ENCODE measurements at regions not wholly inside any gene's neighbourhood (a gene's known extent, or its start where the extent isn't known, plus 50 kb on each side); places are given as distances from the start of the nearest gene placed in this dataset.
A peak's percentile ranks its signal among the peaks of the same experiment; 100 is the strongest.
"Not testable (repeated sequence)": the region's sequence is repeated elsewhere in the genome, so short reads cannot be mapped to it uniquely, and the experiment has no call there.

DNA sequence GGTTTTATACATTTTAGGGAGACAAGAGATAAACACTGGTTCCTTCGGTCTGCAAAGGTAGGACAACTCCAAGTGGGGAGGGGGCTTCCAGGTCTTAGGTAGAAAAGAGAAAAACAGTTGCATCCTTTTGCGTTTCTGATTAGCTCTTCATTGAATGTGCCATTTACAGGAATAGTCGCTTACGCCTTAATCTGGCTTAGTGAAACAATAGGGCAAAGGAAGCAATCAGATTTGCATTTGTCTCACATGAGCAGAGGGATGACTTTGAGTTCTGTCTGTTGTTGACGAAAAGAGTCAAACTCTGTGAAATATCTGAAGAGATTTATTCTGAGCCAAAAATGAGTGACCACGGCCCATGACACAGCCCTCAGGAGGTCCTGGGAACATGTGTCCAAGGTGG lies 166.0 kb upstream of the ATP10A start:
- H4K5ac ChIP-seq (ENCODE audit: low read length): no peak overlapping the region
- no peaks in the 10 kb centered on the region for H3K36me3 ChIP-seq (ENCODE audit: control insufficient read depth, insufficient read depth, low read length)
- no peak overlapping the region for H3K4me2 ChIP-seq (ENCODE audit: low read length)
- H3K79me2 ChIP-seq (ENCODE audit: control insufficient read depth, insufficient read depth, low read length): no peaks in the 10 kb centered on the region
- no peak for DNase-seq
- no peak overlapping the region for H2BK5ac ChIP-seq (ENCODE audit: low read length)
- no peak overlapping the region for H2AK5ac ChIP-seq (ENCODE audit: low read length)
- no peak overlapping the region for H3K56ac ChIP-seq (ENCODE audit: low read length)
- H3K4me1 ChIP-seq (ENCODE audit: control insufficient read depth, low read depth, low read length): peaks cover 3% of the 10 kb centered on the region
- no peak overlapping the region for H3K4ac ChIP-seq (ENCODE audit: low read depth, low read length)
- no peak overlapping the region for H3K27ac ChIP-seq (ENCODE audit: low read depth, low read length)
- H3K23ac ChIP-seq (ENCODE audit: low read length): no peak overlapping the region
- WGBS (ENCODE audit: extremely low coverage, insufficient coverage, low lambda C conversion rate): no CpG with 5 or more reads among the region's 6 CpGs
- no peak overlapping the region for H2BK120ac ChIP-seq (ENCODE audit: low read depth, low read length)
- no peak overlapping the region for H4K8ac ChIP-seq (ENCODE audit: low read depth, low read length)
- H3K18ac ChIP-seq (ENCODE audit: low read length): no peak overlapping the region
- H3K9ac ChIP-seq (ENCODE audit: low read length): no peak overlapping the region
- no peak overlapping the region for H3K4me3 ChIP-seq (ENCODE audit: low read length)
- no peaks in the 10 kb centered on the region for H3K27me3 ChIP-seq (ENCODE audit: insufficient read depth, low read length, poor library complexity)
- no peak overlapping the region for H2BK15ac ChIP-seq (replicated peaks; ENCODE audit: low read depth)
- H3K79me1 ChIP-seq (ENCODE audit: low read length): no peaks in the 10 kb centered on the region

- peak; percentile 78 for DNase-seq
- Histone ChIP-seq H4K8ac (ENCODE audit: low read depth, low read length) (no peak overlapping the region), H2AK5ac (ENCODE audit: low read length) (no peak overlapping the region), H2BK5ac (ENCODE audit: low read length) (peak overlapping the region; percentile 41), H3K27ac (ENCODE audit: low read depth, low read length) (no peak overlapping the region), H3K9ac (ENCODE audit: low read length) (no peak overlapping the region), H3K79me2 (ENCODE audit: control insufficient read depth, insufficient read depth, low read length) (no peaks in the 10 kb centered on the region), H3K4me3 (ENCODE audit: low read length) (no peak overlapping the region), H3K56ac (ENCODE audit: low read length) (peak overlapping the region; percentile 62), H3K27me3 (ENCODE audit: insufficient read depth, low read length, poor library complexity) (no peaks in the 10 kb centered on the region), H3K4ac (ENCODE audit: low read depth, low read length) (no peak overlapping the region), H4K5ac (ENCODE audit: low read length) (no peak overlapping the region), H2BK15ac (replicated peaks; ENCODE audit: low read depth) (no peak overlapping the region), H2BK120ac (ENCODE audit: low read depth, low read length) (no peak overlapping the region), H3K36me3 (ENCODE audit: control insufficient read depth, insufficient read depth, low read length) (no peaks in the 10 kb centered on the region), H3K4me1 (ENCODE audit: control insufficient read depth, low read depth, low read length) (peaks cover 1% of the 10 kb centered on the region), H3K18ac (ENCODE audit: low read length) (no peak overlapping the region), H3K4me2 (ENCODE audit: low read length) (no peak overlapping the region), H3K79me1 (ENCODE audit: low read length) (no peaks in the 10 kb centered on the region), H3K23ac (ENCODE audit: low read length) (no peak overlapping the region)
- no CpG with 5 or more reads among the region's 13 CpGs for WGBS (ENCODE audit: extremely low coverage, insufficient coverage, low lambda C conversion rate)
Observed at GRCh38 chr15:26028086-26028740, 165.1 kb upstream of the ATP10A start.

GRCh38 chr15:26026671-26027070 lies 163.5 kb upstream of the ATP10A start:
- H2BK120ac ChIP-seq (ENCODE audit: low read depth, low read length): peak overlapping the region; percentile 7
- not testable (repeated sequence) for H3K79me2 ChIP-seq (ENCODE audit: control insufficient read depth, insufficient read depth, low read length); H2BK5ac ChIP-seq (ENCODE audit: low read length); H2BK15ac ChIP-seq (replicated peaks; ENCODE audit: low read depth); H3K9ac ChIP-seq (ENCODE audit: low read length); H3K4me2 ChIP-seq (ENCODE audit: low read length); H3K4me1 ChIP-seq (ENCODE audit: control insufficient read depth, low read depth, low read length); H3K18ac ChIP-seq (ENCODE audit: low read length); H4K8ac ChIP-seq (ENCODE audit: low read depth, low read length); H3K27me3 ChIP-seq (ENCODE audit: insufficient read depth, low read length, poor library complexity); H3K36me3 ChIP-seq (ENCODE audit: control insufficient read depth, insufficient read depth, low read length); H3K27ac ChIP-seq (ENCODE audit: low read depth, low read length); H2AK5ac ChIP-seq (ENCODE audit: low read length); H3K79me1 ChIP-seq (ENCODE audit: low read length); H3K4me3 ChIP-seq (ENCODE audit: low read length); H3K23ac ChIP-seq (ENCODE audit: low read length); H4K5ac ChIP-seq (ENCODE audit: low read length)
- H3K4ac ChIP-seq (ENCODE audit: low read depth, low read length): peak overlapping the region; percentile 86
- DNase-seq: peak; percentile 43
- H3K56ac ChIP-seq (ENCODE audit: low read length): peak overlapping the region; percentile 15
- WGBS (ENCODE audit: extremely low coverage, insufficient coverage, low lambda C conversion rate): no CpG with 5 or more reads among the region's 3 CpGs

- H3K36me3 ChIP-seq (ENCODE audit: control insufficient read depth, insufficient read depth, low read length): no peaks in the 10 kb centered on the region
- H3K79me1 ChIP-seq (ENCODE audit: low read length): no peaks in the 10 kb centered on the region
- no CpG with 5 or more reads among the region's 4 CpGs for WGBS (ENCODE audit: extremely low coverage, insufficient coverage, low lambda C conversion rate)
- no peak overlapping the region for H3K9ac ChIP-seq (ENCODE audit: low read length)
- H3K79me2 ChIP-seq (ENCODE audit: control insufficient read depth, insufficient read depth, low read length): no peaks in the 10 kb centered on the region
- H3K18ac ChIP-seq (ENCODE audit: low read length): no peak overlapping the region
- no peak overlapping the region for H2BK15ac ChIP-seq (replicated peaks; ENCODE audit: low read depth)
- no peak overlapping the region for H2BK5ac ChIP-seq (ENCODE audit: low read length)
- H3K27me3 ChIP-seq (ENCODE audit: insufficient read depth, low read length, poor library complexity): no peaks in the 10 kb centered on the region
- peaks cover 1% of the 10 kb centered on the region for H3K4me1 ChIP-seq (ENCODE audit: control insufficient read depth, low read depth, low read length)
- H2BK120ac ChIP-seq (ENCODE audit: low read depth, low read length): no peak overlapping the region
- no peak overlapping the region for H2AK5ac ChIP-seq (ENCODE audit: low read length)
- no peak overlapping the region for H3K4me3 ChIP-seq (ENCODE audit: low read length)
- no peak overlapping the region for H3K27ac ChIP-seq (ENCODE audit: low read depth, low read length)
- H3K56ac ChIP-seq (ENCODE audit: low read length): no peak overlapping the region
- no peak overlapping the region for H3K4me2 ChIP-seq (ENCODE audit: low read length)
- H4K5ac ChIP-seq (ENCODE audit: low read length): no peak overlapping the region
- no peak overlapping the region for H3K23ac ChIP-seq (ENCODE audit: low read length)
- no peak for DNase-seq
- H4K8ac ChIP-seq (ENCODE audit: low read depth, low read length): no peak overlapping the region
- H3K4ac ChIP-seq (ENCODE audit: low read depth, low read length): no peak overlapping the region
Observed at GRCh38 chr15:26024241-26024640, 161.1 kb upstream of the ATP10A start.

- Histone ChIP-seq H3K27me3 (ENCODE audit: insufficient read depth, low read length, poor library complexity) (no peaks in the 10 kb centered on the region), H3K4me2 (ENCODE audit: low read length) (no peak overlapping the region), H3K18ac (ENCODE audit: low read length) (no peak overlapping the region), H2AK5ac (ENCODE audit: low read length) (no peak overlapping the region), H4K5ac (ENCODE audit: low read length) (no peak overlapping the region), H3K27ac (ENCODE audit: low read depth, low read length) (no peak overlapping the region), H2BK15ac (replicated peaks; ENCODE audit: low read depth) (no peak overlapping the region), H3K79me2 (ENCODE audit: control insufficient read depth, insufficient read depth, low read length) (no peaks in the 10 kb centered on the region), H3K9ac (ENCODE audit: low read length) (no peak overlapping the region), H4K8ac (ENCODE audit: low read depth, low read length) (no peak overlapping the region), H2BK5ac (ENCODE audit: low read length) (no peak overlapping the region), H3K4me1 (ENCODE audit: control insufficient read depth, low read depth, low read length) (peaks cover 1% of the 10 kb centered on the region), H2BK120ac (ENCODE audit: low read depth, low read length) (no peak overlapping the region), H3K79me1 (ENCODE audit: low read length) (no peaks in the 10 kb centered on the region), H3K23ac (ENCODE audit: low read length) (no peak overlapping the region), H3K4me3 (ENCODE audit: low read length) (no peak overlapping the region), H3K4ac (ENCODE audit: low read depth, low read length) (no peak overlapping the region), H3K36me3 (ENCODE audit: control insufficient read depth, insufficient read depth, low read length) (no peaks in the 10 kb centered on the region), H3K56ac (ENCODE audit: low read length) (no peak overlapping the region)
- WGBS (ENCODE audit: extremely low coverage, insufficient coverage, low lambda C conversion rate): no CpG with 5 or more reads among the region's 5 CpGs
- DNase-seq: no peak
Observed at GRCh38 chr15:26023691-26024090, 160.6 kb upstream of the ATP10A start.

DNA sequence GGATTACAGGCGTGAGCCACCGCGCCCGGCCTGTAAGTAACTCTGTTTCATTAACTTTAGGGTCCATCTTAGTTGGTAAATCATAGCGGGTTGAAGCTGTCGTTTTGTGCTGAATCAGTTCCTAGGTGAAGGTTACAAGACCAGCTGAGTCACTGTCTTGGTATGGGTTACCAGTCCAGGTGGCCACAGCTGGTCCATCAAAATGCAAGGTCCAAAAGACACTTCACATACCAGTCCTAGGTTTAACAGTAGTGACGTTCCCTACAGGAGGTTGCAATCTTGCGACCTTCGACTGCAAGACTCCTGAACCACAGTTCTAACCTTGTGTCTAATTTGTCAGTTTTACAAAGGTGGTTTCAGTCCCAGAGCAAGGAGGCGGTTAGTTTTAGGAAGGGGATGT lies 160.1 kb upstream of the ATP10A start:
- H3K27me3 ChIP-seq (ENCODE audit: insufficient read depth, low read length, poor library complexity): no peaks in the 10 kb centered on the region
- no peak overlapping the region for H2BK120ac ChIP-seq (ENCODE audit: low read depth, low read length)
- peaks cover 1% of the 10 kb centered on the region for H3K4me1 ChIP-seq (ENCODE audit: control insufficient read depth, low read depth, low read length)
- no peak overlapping the region for H3K9ac ChIP-seq (ENCODE audit: low read length)
- H2BK15ac ChIP-seq (replicated peaks; ENCODE audit: low read depth): no peak overlapping the region
- no peak overlapping the region for H4K8ac ChIP-seq (ENCODE audit: low read depth, low read length)
- no CpG with 5 or more reads among the region's 10 CpGs for WGBS (ENCODE audit: extremely low coverage, insufficient coverage, low lambda C conversion rate)
- no peak overlapping the region for H3K4me3 ChIP-seq (ENCODE audit: low read length)
- no peak overlapping the region for H3K27ac ChIP-seq (ENCODE audit: low read depth, low read length)
- H3K79me1 ChIP-seq (ENCODE audit: low read length): no peaks in the 10 kb centered on the region
- no peak overlapping the region for H2AK5ac ChIP-seq (ENCODE audit: low read length)
- DNase-seq: peak; percentile 54
- H3K36me3 ChIP-seq (ENCODE audit: control insufficient read depth, insufficient read depth, low read length): no peaks in the 10 kb centered on the region
- H3K4me2 ChIP-seq (ENCODE audit: low read length): no peak overlapping the region
- no peak overlapping the region for H2BK5ac ChIP-seq (ENCODE audit: low read length)
- H3K56ac ChIP-seq (ENCODE audit: low read length): no peak overlapping the region
- H4K5ac ChIP-seq (ENCODE audit: low read length): no peak overlapping the region
- no peaks in the 10 kb centered on the region for H3K79me2 ChIP-seq (ENCODE audit: control insufficient read depth, insufficient read depth, low read length)
- H3K4ac ChIP-seq (ENCODE audit: low read depth, low read length): no peak overlapping the region
- no peak overlapping the region for H3K18ac ChIP-seq (ENCODE audit: low read length)
- no peak overlapping the region for H3K23ac ChIP-seq (ENCODE audit: low read length)
